DOHH2 (cell line): ENCODE measurements at regions not wholly inside any gene's neighbourhood (a gene's known extent, or its start where the extent isn't known, plus 50 kb on each side); places are given as distances from the start of the nearest gene placed in this dataset.

Experiments
- H3F3A ChIP-seq: fragments of 200-600 bp; sonication (generic), shearing (Covaris generic); 2 replicates; pipeline ENCODE4 v1.6.0; 2016; ENCODE audit warnings: antibody characterized with exemption, mild to moderate bottlenecking; ENCODE audit not compliant: control insufficient read depth, insufficient read depth
- H3K27ac ChIP-seq: fragments of 200-600 bp; sonication (generic); 2 replicates; pipeline ENCODE4 v1.5.1; 2014; ENCODE audit warnings: low read depth, mild to moderate bottlenecking, low read length, moderate library complexity
- H3K27me3 ChIP-seq: fragments of 200-600 bp; sonication (generic); 2 replicates; pipeline ENCODE4 v1.6.1; 2014; ENCODE audit warnings: mild to moderate bottlenecking, low read length, mixed read lengths; ENCODE audit not compliant: control insufficient read depth
- H3K36me3 ChIP-seq: fragments of 200-600 bp; sonication (generic); 2 replicates; pipeline ENCODE4 v1.6.1; 2014; ENCODE audit warnings: mild to moderate bottlenecking, low read length, moderate library complexity, mixed read lengths; ENCODE audit not compliant: control insufficient read depth
- H3K4me1 ChIP-seq: fragments of 200-600 bp; sonication (generic); 2 replicates; pipeline ENCODE4 v1.6.1; 2014; ENCODE audit warnings: mild to moderate bottlenecking, low read length, mixed read lengths; ENCODE audit not compliant: control insufficient read depth
- H3K4me2 ChIP-seq: fragments of 200-600 bp; sonication (generic); 2 replicates; pipeline ENCODE4 v1.6.0; 2014; ENCODE audit warnings: mild to moderate bottlenecking, low read length, moderate library complexity
- H3K4me3 ChIP-seq: fragments of 200-600 bp; sonication (generic); 2 replicates; pipeline ENCODE4 v1.5.1; 2014; ENCODE audit warnings: mild to moderate bottlenecking, low read length, mixed read lengths
- H3K79me2 ChIP-seq: fragments of 200-600 bp; sonication (generic); 2 replicates; pipeline ENCODE4 v1.6.1; 2014; ENCODE audit warnings: mild to moderate bottlenecking, low read length, mixed read lengths; ENCODE audit not compliant: control insufficient read depth
- H3K9me2 ChIP-seq: fragments of 200-600 bp; sonication (generic); replicated peaks from 2 replicates; pipeline ENCODE4 v1.6.1; 2014; ENCODE audit warnings: mild to moderate bottlenecking, low read length, mixed read lengths; ENCODE audit not compliant: control insufficient read depth
- H3K9me3 ChIP-seq: fragments of 200-600 bp; sonication (generic); 2 replicates; pipeline ENCODE4 v1.6.1; 2014; ENCODE audit warnings: antibody characterized with exemption, low read length, mixed read lengths; ENCODE audit not compliant: control insufficient read depth, insufficient read depth
- H4K20me1 ChIP-seq: fragments of 200-600 bp; sonication (generic); 2 replicates; pipeline ENCODE4 v1.6.0; 2014; ENCODE audit warnings: low read depth, mild to moderate bottlenecking, antibody characterized with exemption, low read length, moderate library complexity; ENCODE audit not compliant: control insufficient read depth, insufficient read depth
- CTCF ChIP-seq: fragments of 200-600 bp; sonication (generic); IDR thresholded peaks from one replicate; pipeline ENCODE4 v1.5.1; 2014; ENCODE audit warnings: antibody characterized with exemption, mild to moderate bottlenecking, low read depth, low read length; ENCODE audit not compliant: poor library complexity, severe bottlenecking
- EZH2phosphoT487 ChIP-seq: fragments of 200-600 bp; sonication (generic); IDR thresholded peaks from 2 replicates; pipeline ENCODE4 v1.6.1; 2017; ENCODE audit warnings: borderline replicate concordance, mild to moderate bottlenecking, antibody characterized with exemption, low read length, moderate library complexity, mixed read lengths

GRCh38 chr4:163846008-163846407 is 351.5 kb downstream of the TMA16 start:
- Histone ChIP-seq H4K20me1 (no peaks in the 10 kb centered on the region), H3K36me3 (no peaks in the 10 kb centered on the region), H3F3A (0 out of 2 replicates have a peak, but pooled peaks cover 2% of the 10 kb centered on the region), H3K4me1 (no peaks in the 10 kb centered on the region), H3K4me2 (no peak overlapping the region), H3K9me3 (no peaks in the 10 kb centered on the region), H3K27ac (no peak overlapping the region), H3K27me3 (no peaks in the 10 kb centered on the region), H3K4me3 (no peak overlapping the region), H3K79me2 (no peaks in the 10 kb centered on the region), H3K9me2 (no peaks in the 10 kb centered on the region)
- TF ChIP-seq CTCF, result no peak
- no peak for TF ChIP-seq EZH2phosphoT487

DNA sequence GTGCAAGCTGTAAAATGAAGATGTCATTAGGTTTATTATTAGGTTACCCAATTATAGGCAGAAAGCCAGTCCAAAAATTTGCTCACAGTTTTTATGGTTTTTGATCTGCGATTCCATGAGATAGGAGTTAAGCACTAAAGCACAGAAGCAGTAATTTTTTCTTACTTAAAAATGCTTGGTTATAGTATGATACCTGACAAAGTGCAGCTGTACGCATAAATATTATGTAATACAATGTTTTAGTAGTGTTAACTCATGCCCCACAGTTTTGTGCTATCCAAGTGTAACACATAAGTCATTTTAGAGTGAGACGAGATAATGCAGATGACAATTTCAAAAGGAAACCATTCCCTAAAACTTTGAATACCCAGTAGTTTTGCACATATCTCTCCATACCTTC is 357.8 kb downstream of the TMA16 start:
- Histone ChIP-seq H3F3A (no peaks in the 10 kb centered on the region), H3K4me3 (no peak overlapping the region), H3K9me2 (no peaks in the 10 kb centered on the region), H3K27me3 (no peaks in the 10 kb centered on the region), H4K20me1 (no peaks in the 10 kb centered on the region), H3K27ac (no peak overlapping the region), H3K4me2 (no peak overlapping the region), H3K36me3 (no peaks in the 10 kb centered on the region), H3K9me3 (no peaks in the 10 kb centered on the region), H3K79me2 (no peaks in the 10 kb centered on the region), H3K4me1 (no peaks in the 10 kb centered on the region)
- TF ChIP-seq EZH2phosphoT487 (no peak), CTCF (no peak)

DNA sequence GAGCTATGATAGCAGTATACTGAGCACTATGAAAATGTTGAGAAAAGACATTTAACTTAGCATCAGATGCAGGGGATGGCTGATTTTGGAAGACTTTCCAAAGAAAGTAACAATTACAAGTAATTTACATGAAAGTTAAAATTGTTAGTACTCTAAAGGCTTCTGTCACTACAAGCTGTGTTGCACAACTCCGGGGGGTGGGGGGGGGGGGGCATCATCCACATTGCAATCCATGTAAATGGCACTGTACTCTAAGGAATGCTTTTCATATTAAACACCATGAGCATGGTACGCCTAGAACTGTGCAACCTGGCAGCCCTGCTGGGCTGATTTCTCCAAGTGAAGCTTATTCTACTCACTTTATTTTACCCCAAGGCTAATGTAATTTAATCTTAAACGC is 363.4 kb downstream of the TMA16 start:
- Histone ChIP-seq H4K20me1 (no peaks in the 10 kb centered on the region), H3K9me2 (no peaks in the 10 kb centered on the region), H3K4me2 (no peak overlapping the region), H3K9me3 (no peaks in the 10 kb centered on the region), H3K4me3 (no peak overlapping the region), H3K79me2 (no peaks in the 10 kb centered on the region), H3K36me3 (no peaks in the 10 kb centered on the region), H3K27ac (no peak overlapping the region), H3F3A (no peaks in the 10 kb centered on the region), H3K4me1 (no peaks in the 10 kb centered on the region), H3K27me3 (no peaks in the 10 kb centered on the region)
- no peak for TF ChIP-seq EZH2phosphoT487
- TF ChIP-seq CTCF, result no peak

- Histone ChIP-seq H3K4me3 (no peak overlapping the region), H3K79me2 (no peaks in the 10 kb centered on the region), H3K9me2 (no peaks in the 10 kb centered on the region), H3K4me1 (no peaks in the 10 kb centered on the region), H3K27me3 (no peaks in the 10 kb centered on the region), H3K27ac (no peak overlapping the region), H3K9me3 (no peaks in the 10 kb centered on the region), H4K20me1 (no peaks in the 10 kb centered on the region), H3F3A (no peaks in the 10 kb centered on the region), H3K36me3 (no peaks in the 10 kb centered on the region), H3K4me2 (no peak overlapping the region)
- TF ChIP-seq CTCF (no peak), EZH2phosphoT487 (no peak)
These were observed 364.0 kb downstream of the TMA16 start for GRCh38 chr4:163858515-163858914.
